Stimulated activated naive B cell treated with anti-CD40 and anti-IgM and Interleukin-4, amounts not matched to agents 10 μg/mL and 1 μg/mL and 100 μg/mL, for 72 hours (primary cell): ENCODE measurements at regions not wholly inside any gene's neighbourhood (a gene's known extent, or its start where the extent isn't known, plus 50 kb on each side); places are given as distances from the start of the nearest gene placed in this dataset.

Source experiments
- ATAC-seq, 2 donors: fragments of 150-1000 bp; cut with Tn5 transposase; replicated peaks; 2 replicates each; pipeline ENCODE4 v1.10.0; 2021; ENCODE audit warnings: moderate library complexity in 1 of 2
- DNase-seq: peaks from one replicate; pipeline ENCODE4 v3.0.0; 2021
- H3K27ac Mint-ChIP-seq: one replicate; pipeline ENCODE4 v1.8.0; 2022; ENCODE audit warnings: mild to moderate bottlenecking, mixed read lengths
- H3K27me3 Mint-ChIP-seq, 2 donors: one replicate each; pipeline ENCODE4 v1.8.0; 2022; ENCODE audit warnings: mixed read lengths in 2 of 2
- H3K36me3 Mint-ChIP-seq, 2 donors: one replicate each; pipeline ENCODE4 v1.8.0; 2022; ENCODE audit warnings: mixed read lengths in 2 of 2, mild to moderate bottlenecking in 1 of 2
- H3K4me1 Mint-ChIP-seq, 2 donors: one replicate each; pipeline ENCODE4 v1.8.0; 2022; ENCODE audit warnings: mixed read lengths in 2 of 2, mild to moderate bottlenecking in 1 of 2
- H3K4me3 Mint-ChIP-seq, 2 donors: one replicate each; pipeline ENCODE4 v1.8.0; 2022; ENCODE audit warnings: mild to moderate bottlenecking in 2 of 2, mixed read lengths in 2 of 2, moderate library complexity in 1 of 2
- H3K9me3 Mint-ChIP-seq, 2 donors: one replicate each; pipeline ENCODE4 v1.8.0; 2022; ENCODE audit warnings: mixed read lengths in 2 of 2, mild to moderate bottlenecking in 1 of 2

DNA sequence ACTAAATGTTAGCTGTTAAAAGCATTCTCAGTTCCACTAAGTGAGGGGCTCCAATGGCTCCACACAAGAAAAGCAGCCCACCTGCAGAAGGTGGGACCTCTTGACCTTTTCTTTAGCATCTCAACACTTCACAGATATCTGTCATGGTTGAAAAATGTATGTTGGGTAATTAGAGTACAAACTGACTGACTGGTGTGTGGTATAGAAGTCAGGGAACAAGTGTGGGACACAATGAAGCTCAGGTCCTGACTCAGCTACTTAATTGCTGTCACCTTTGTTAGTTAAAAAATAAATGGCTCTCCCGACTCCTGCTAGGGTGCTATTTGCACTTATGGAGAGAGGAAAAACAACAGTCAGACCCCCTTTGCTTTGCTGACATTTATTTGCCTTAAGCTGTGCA is 299.0 kb downstream of the TTC6 start:
- H3K36me3 Mint-ChIP-seq, result no peaks in the 10 kb centered on the region
- DNase-seq, result no peak
- no peak overlapping the region for H3K4me3 Mint-ChIP-seq
- peaks cover 4 to 10% of the 10 kb centered on the region in 2 donors for H3K9me3 Mint-ChIP-seq
- no peak overlapping the region for H3K27ac Mint-ChIP-seq
- no peaks in the 10 kb centered on the region for H3K27me3 Mint-ChIP-seq
- no peak for ATAC-seq
- H3K4me1 Mint-ChIP-seq, result no peaks in the 10 kb centered on the region

- Mint-ChIP-seq H3K36me3 (no peaks in the 10 kb centered on the region), H3K27ac (no peak overlapping the region), H3K9me3 (peaks cover 0 to 1% of the 10 kb centered on the region in 2 donors), H3K27me3 (peaks cover 0 to 3% of the 10 kb centered on the region in 2 donors), H3K4me1 (no peaks in the 10 kb centered on the region), H3K4me3 (no peak overlapping the region)
- DNase-seq (no peak), ATAC-seq (no peak)
These were observed 303.9 kb downstream of the TTC6 start for GRCh38 chr14:37899365-37899764.

- ATAC-seq (no peak), DNase-seq (no peak)
- H3K4me1 Mint-ChIP-seq, result no peaks in the 10 kb centered on the region
- H3K36me3 Mint-ChIP-seq, result no peaks in the 10 kb centered on the region
- no peak overlapping the region for H3K4me3 Mint-ChIP-seq
- peaks cover 0 to 1% of the 10 kb centered on the region in 2 donors for H3K9me3 Mint-ChIP-seq
- peaks cover 0 to 3% of the 10 kb centered on the region in 2 donors for H3K27me3 Mint-ChIP-seq
- no peak overlapping the region for H3K27ac Mint-ChIP-seq
These were observed 305.1 kb downstream of the TTC6 start for GRCh38 chr14:37900561-37900960.

GRCh38 chr14:37901978-37902377 is 305.7 kb upstream of the SSTR1 start:
- DNase-seq (no peak), ATAC-seq (no peak)
- Mint-ChIP-seq H3K36me3 (no peaks in the 10 kb centered on the region), H3K4me1 (no peaks in the 10 kb centered on the region), H3K9me3 (peaks cover 0 to 1% of the 10 kb centered on the region in 2 donors), H3K27me3 (peaks cover 0 to 3% of the 10 kb centered on the region in 2 donors), H3K4me3 (no peak overlapping the region), H3K27ac (no peak overlapping the region)

DNA sequence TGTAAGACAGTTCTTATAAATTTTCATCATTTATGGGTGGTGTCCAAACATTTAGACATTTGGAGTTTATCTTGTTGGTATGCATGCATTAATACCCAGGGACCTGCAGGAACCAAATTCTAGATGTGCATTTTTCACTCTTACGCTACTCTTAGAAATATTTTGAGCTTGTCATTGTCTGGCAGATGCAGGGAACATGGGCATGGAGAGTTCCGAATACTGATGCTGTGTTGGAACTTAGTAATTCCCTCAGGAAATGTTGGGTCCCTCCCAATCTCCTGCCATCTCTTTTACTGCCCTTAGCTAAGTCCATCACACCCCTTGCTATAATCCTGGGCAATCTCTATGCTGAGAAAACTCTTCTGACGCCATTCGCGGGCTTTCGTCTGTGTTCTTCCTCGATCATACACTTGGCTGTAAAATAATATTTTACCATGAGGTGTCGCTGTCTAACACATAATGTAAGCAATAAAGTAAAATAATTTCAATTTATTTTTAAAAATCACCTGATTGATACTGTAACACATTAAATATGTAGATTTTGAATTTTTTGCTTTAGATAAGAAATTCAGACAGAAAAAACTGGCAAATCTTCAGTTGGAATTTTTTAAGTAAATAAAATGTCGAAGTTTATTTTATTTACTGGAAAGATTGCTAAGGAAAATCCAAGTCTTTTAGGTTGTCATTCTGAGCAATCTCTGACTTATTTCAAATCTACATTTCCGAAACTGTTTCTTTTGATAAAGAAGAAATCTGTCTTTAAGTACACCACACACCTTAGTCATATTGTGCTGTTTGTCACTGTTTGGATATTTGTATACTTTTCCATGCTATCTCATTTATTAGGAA is 304.1 kb upstream of the SSTR1 start:
- ATAC-seq (peak in 1 of 2 donors; percentile 46), DNase-seq (no peak)
- H3K9me3 Mint-ChIP-seq, result no peaks in the 10 kb centered on the region
- H3K27me3 Mint-ChIP-seq, result peaks cover 0 to 3% of the 10 kb centered on the region in 2 donors
- no peaks in the 10 kb centered on the region for H3K4me1 Mint-ChIP-seq
- no peak overlapping the region for H3K4me3 Mint-ChIP-seq
- no peak overlapping the region for H3K27ac Mint-ChIP-seq
- H3K36me3 Mint-ChIP-seq, result no peaks in the 10 kb centered on the region

DNA sequence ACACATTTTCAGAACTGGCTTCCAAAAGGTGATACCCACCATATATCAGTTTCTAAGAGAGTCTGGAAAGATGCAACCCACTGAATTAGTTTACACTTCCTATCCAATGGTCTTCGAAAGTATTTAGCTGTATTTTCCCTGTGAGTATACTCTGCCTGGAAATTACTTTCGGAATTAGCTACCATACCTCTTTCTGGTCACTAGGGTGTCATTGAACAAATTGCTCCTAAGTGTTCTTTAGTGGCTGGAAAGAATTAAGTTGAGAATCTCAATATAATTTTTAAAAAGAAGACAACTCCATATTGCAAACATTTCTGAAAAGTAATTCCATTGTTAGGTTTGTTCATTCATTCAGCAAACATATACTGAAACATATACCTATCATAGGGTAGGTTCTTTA is 283.1 kb upstream of the SSTR1 start:
- ATAC-seq (no peak), DNase-seq (no peak)
- Mint-ChIP-seq H3K27ac (no peak overlapping the region), H3K4me1 (no peaks in the 10 kb centered on the region), H3K27me3 (no peaks in the 10 kb centered on the region), H3K36me3 (no peaks in the 10 kb centered on the region), H3K9me3 (no peaks in the 10 kb centered on the region), H3K4me3 (no peak overlapping the region)

DNA sequence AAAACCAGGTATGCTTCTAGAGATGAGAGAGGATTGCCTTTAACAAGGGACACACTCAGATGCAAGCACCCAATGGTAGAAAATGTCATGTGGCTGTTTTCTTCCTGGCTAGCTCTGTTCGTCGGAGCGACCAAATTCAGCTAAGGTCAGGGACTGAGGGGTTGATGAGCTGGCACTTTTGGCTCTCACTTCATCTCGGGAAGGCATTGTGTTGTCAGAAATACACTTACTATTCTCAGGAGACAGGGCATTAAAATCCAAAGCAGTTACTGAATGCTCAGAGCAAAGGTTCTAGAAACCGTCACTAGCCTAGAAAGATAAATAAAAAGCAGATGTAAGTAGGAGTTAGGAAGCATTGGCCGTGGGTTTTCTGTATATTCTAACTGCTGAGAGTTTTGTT is 275.7 kb upstream of the SSTR1 start:
- Mint-ChIP-seq H3K27me3 (no peaks in the 10 kb centered on the region), H3K4me3 (no peak overlapping the region), H3K4me1 (no peaks in the 10 kb centered on the region), H3K9me3 (no peaks in the 10 kb centered on the region), H3K36me3 (no peaks in the 10 kb centered on the region), H3K27ac (no peak overlapping the region)
- no peak for DNase-seq
- ATAC-seq, result no peak

DNA sequence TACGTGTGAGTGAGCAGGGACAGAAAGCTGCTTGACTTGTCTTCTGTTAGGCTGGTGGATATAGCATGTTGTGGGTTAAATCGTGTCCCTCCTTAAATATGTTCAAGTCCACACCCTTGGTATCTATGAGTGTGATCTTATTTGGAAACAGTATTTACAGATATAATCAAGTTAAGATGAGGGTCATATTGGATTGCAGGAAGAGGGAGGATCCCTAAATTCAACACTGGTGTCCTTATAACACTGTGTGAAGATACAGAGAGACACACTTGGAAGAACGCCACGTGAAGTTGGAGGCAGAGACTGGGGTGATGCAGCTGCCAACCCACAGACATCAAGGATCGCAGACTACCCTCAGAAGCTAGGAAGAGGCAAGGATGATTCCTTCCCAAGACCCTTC is 275.2 kb upstream of the SSTR1 start:
- no peaks in the 10 kb centered on the region for H3K36me3 Mint-ChIP-seq
- peak in 1 of 2 donors; percentile 7 for ATAC-seq
- no peak for DNase-seq
- no peak overlapping the region for H3K4me3 Mint-ChIP-seq
- no peaks in the 10 kb centered on the region for H3K27me3 Mint-ChIP-seq
- H3K4me1 Mint-ChIP-seq, result no peaks in the 10 kb centered on the region
- H3K27ac Mint-ChIP-seq, result no peak overlapping the region
- no peaks in the 10 kb centered on the region for H3K9me3 Mint-ChIP-seq

GRCh38 chr14:37936971-37937370 is 270.7 kb upstream of the SSTR1 start:
- no peak overlapping the region for H3K27ac Mint-ChIP-seq
- H3K4me3 Mint-ChIP-seq, result no peak overlapping the region
- DNase-seq, result no peak
- no peaks in the 10 kb centered on the region for H3K4me1 Mint-ChIP-seq
- no peaks in the 10 kb centered on the region for H3K36me3 Mint-ChIP-seq
- no peaks in the 10 kb centered on the region for H3K9me3 Mint-ChIP-seq
- no peaks in the 10 kb centered on the region for H3K27me3 Mint-ChIP-seq
- ATAC-seq, result no peak

GRCh38 chr14:37939442-37940028 is 268.2 kb upstream of the SSTR1 start:
- Mint-ChIP-seq H3K4me3 (no peak overlapping the region), H3K36me3 (no peaks in the 10 kb centered on the region), H3K4me1 (no peaks in the 10 kb centered on the region), H3K9me3 (no peaks in the 10 kb centered on the region), H3K27ac (no peak overlapping the region), H3K27me3 (no peaks in the 10 kb centered on the region)
- no peak for ATAC-seq
- no peak for DNase-seq

- Mint-ChIP-seq H3K9me3 (peaks cover 29 to 35% of the 10 kb centered on the region in 2 donors), H3K4me3 (no peak overlapping the region), H3K36me3 (peaks cover 0 to 4% of the 10 kb centered on the region in 2 donors), H3K27ac (no peak overlapping the region), H3K27me3 (no peaks in the 10 kb centered on the region), H3K4me1 (no peaks in the 10 kb centered on the region)
- no peak for ATAC-seq
- no peak for DNase-seq
These were observed 261.7 kb upstream of the SSTR1 start for GRCh38 chr14:37945959-37946358.

DNA sequence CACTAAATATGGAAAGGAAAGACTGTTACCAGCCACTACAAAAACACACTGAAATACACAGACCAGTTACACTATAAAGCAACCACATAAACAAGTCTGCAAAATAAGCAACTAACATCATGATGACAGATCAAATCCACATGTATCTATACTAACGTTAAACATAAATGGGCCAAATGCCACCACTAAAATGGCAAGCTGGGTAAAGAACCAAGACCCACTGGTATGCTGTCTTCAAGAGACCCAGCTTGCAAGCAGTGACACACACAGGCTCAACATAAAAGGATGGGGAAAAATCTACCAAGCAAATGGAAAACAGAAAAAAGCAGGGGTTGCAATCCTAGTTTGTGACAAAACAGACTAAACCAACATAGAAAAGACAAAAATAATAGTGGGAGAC is 260.9 kb upstream of the SSTR1 start:
- Mint-ChIP-seq H3K36me3 (peaks cover 0 to 4% of the 10 kb centered on the region in 2 donors), H3K4me1 (no peaks in the 10 kb centered on the region), H3K9me3 (peaks cover 29 to 35% of the 10 kb centered on the region in 2 donors), H3K27ac (no peak overlapping the region), H3K4me3 (no peak overlapping the region), H3K27me3 (no peaks in the 10 kb centered on the region)
- DNase-seq (no peak), ATAC-seq (no peak)

- peaks cover 0 to 4% of the 10 kb centered on the region in 2 donors for H3K36me3 Mint-ChIP-seq
- H3K27ac Mint-ChIP-seq, result no peak overlapping the region
- no peak overlapping the region for H3K4me3 Mint-ChIP-seq
- ATAC-seq, result no peak
- H3K27me3 Mint-ChIP-seq, result no peaks in the 10 kb centered on the region
- H3K4me1 Mint-ChIP-seq, result no peaks in the 10 kb centered on the region
- peaks cover 29 to 37% of the 10 kb centered on the region in 2 donors for H3K9me3 Mint-ChIP-seq
- no peak for DNase-seq
These were observed 259.4 kb upstream of the SSTR1 start for GRCh38 chr14:37948266-37948665.

DNA sequence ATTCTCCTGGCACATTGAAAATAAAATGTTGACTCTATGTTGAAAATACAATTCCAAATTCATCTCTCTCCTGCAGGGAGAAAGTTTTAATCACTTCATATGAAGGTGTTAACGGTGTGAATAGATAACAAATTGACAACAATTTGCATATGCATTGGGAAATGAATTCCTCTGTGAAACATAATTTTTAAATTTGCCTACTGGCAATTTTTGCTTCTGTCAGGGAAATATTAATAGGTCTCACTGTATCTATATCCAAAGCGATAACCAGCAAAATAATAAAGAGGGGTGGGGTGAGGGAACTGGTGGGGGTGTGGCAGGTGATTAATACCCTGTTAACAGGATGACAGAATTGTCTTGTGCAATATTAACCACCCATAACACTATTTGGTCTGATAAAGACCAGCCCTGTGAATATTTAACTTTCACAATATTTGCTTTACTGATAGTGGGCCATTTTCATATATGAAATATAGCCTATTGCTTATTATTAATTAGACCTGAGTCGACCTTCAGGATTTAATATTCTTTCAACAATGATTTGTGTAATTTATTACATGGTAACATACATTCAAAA is 239.0 kb upstream of the SSTR1 start:
- Mint-ChIP-seq H3K4me1 (no peaks in the 10 kb centered on the region), H3K4me3 (no peak overlapping the region), H3K27me3 (no peaks in the 10 kb centered on the region), H3K9me3 (peaks cover 4 to 6% of the 10 kb centered on the region in 2 donors), H3K36me3 (no peaks in the 10 kb centered on the region), H3K27ac (no peak overlapping the region)
- DNase-seq (no peak), ATAC-seq (no peak)

- DNase-seq, result no peak
- H3K36me3 Mint-ChIP-seq, result no peaks in the 10 kb centered on the region
- H3K27me3 Mint-ChIP-seq, result no peaks in the 10 kb centered on the region
- no peaks in the 10 kb centered on the region for H3K4me1 Mint-ChIP-seq
- H3K27ac Mint-ChIP-seq, result no peak overlapping the region
- no peak overlapping the region for H3K4me3 Mint-ChIP-seq
- H3K9me3 Mint-ChIP-seq, result peaks cover under 1 to 3% of the 10 kb centered on the region in 2 donors
- no peak for ATAC-seq
These were observed 238.2 kb upstream of the SSTR1 start for GRCh38 chr14:37969511-37969979.
